ENCODE measurements at regions not wholly inside any gene's neighbourhood (a gene's known extent, or its start where the extent isn't known, plus 50 kb on each side); places are given as distances from the start of the nearest gene placed in this dataset.

GRCh38 chr3:124157748-124158147, 165.8 kb upstream of the ROPN1 start:
- no peak for TF ChIP-seq CTCF (IDR thresholded peaks at IDR 0.05; ENCODE audit: insufficient read depth, low read depth, low read length, missing control alignments)
- DNase-seq (ENCODE audit: low read depth), result no peak
- H3K4me3 ChIP-seq (ENCODE audit: low read depth, low read length), result no peak overlapping the region

- DNase-seq (ENCODE audit: low read depth), result no peak
- TF ChIP-seq CTCF (IDR thresholded peaks at IDR 0.05; ENCODE audit: insufficient read depth, low read depth, low read length, missing control alignments), result no peak
- no peak overlapping the region for H3K4me3 ChIP-seq (ENCODE audit: low read depth, low read length)
Measured at GRCh38 chr3:124158168-124158881, 166.4 kb upstream of the ROPN1 start.

- TF ChIP-seq CTCF (IDR thresholded peaks at IDR 0.05; ENCODE audit: insufficient read depth, low read depth, low read length, missing control alignments), result no peak
Measured at GRCh38 chr3:124161448-124161847, 169.5 kb upstream of the ROPN1 start.

GRCh38 chr3:124163689-124164088, 171.8 kb upstream of the ROPN1 start:
- TF ChIP-seq CTCF (IDR thresholded peaks at IDR 0.05; ENCODE audit: insufficient read depth, low read depth, low read length, missing control alignments), result no peak
- H3K4me3 ChIP-seq (ENCODE audit: low read depth, low read length), result no peak overlapping the region
- no peak for DNase-seq (ENCODE audit: low read depth)

More at GRCh38 chr3:124161448-124161847, 169.5 kb upstream of the ROPN1 start:
- no peak overlapping the region for H3K4me3 ChIP-seq (ENCODE audit: low read depth, low read length)
- DNase-seq (ENCODE audit: low read depth), result no peak

- peak; percentile 3 for DNase-seq (ENCODE audit: low read depth)
- TF ChIP-seq CTCF (IDR thresholded peaks at IDR 0.05; ENCODE audit: insufficient read depth, low read depth, low read length, missing control alignments), result no peak
- no peak overlapping the region for H3K4me3 ChIP-seq (ENCODE audit: low read depth, low read length)
Measured at GRCh38 chr3:124168271-124168670, 176.3 kb upstream of the ROPN1 start.

- no peak for TF ChIP-seq CTCF (IDR thresholded peaks at IDR 0.05; ENCODE audit: insufficient read depth, low read depth, low read length, missing control alignments)
- DNase-seq (ENCODE audit: low read depth), result no peak
- H3K4me3 ChIP-seq (ENCODE audit: low read depth, low read length), result no peak overlapping the region
Measured at GRCh38 chr3:124172283-124172682, 180.4 kb upstream of the ROPN1 start.

GRCh38 chr3:124172816-124173215, 180.9 kb upstream of the ROPN1 start:
- H3K4me3 ChIP-seq (ENCODE audit: low read depth, low read length), result no peak overlapping the region
- TF ChIP-seq CTCF (IDR thresholded peaks at IDR 0.05; ENCODE audit: insufficient read depth, low read depth, low read length, missing control alignments), result no peak
- no peak for DNase-seq (ENCODE audit: low read depth)
